ENCODE measurements at regions not wholly inside any gene's neighbourhood (a gene's known extent, or its start where the extent isn't known, plus 50 kb on each side); places are given as distances from the start of the nearest gene placed in this dataset.

DNA sequence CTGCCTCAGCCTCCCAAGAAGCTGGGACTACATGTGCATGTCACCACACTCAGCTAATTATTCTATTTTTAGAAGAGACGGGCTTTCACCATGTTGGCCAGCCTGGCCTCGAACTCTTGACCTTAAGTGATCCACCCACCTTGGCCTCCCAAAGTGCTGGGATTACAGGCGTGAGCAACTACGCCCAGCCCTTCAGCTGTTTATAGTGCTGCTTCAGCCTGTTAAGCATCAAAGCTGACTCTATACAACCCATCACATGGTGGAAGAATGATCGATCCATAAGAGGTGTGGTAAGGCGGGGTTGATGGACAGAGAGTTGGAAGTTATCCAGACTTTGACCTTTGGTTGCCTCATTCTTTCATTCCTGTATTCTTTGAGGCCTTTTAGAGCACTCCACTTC is 56.2 kb upstream of the RAPGEF2 start:
- Histone ChIP-seq H3K4me1 (ENCODE audit: control insufficient read depth, extremely low read depth, insufficient read depth, low read length) (peaks cover 13% of the 10 kb centered on the region), H3K27ac (ENCODE audit: insufficient read depth, low read depth, low read length) (no peak overlapping the region), H3K36me3 (ENCODE audit: control insufficient read depth in 2 of 2, extremely low read depth in 1 of 2, insufficient read depth in 2 of 2, low read length in 2 of 2) (no peaks in the 10 kb centered on the region), H3K79me2 (ENCODE audit: control insufficient read depth, insufficient read depth, low read length) (no peaks in the 10 kb centered on the region), H3K4me2 (ENCODE audit: insufficient read depth, low read length) (no peak overlapping the region), H3K9ac (replicated peaks; ENCODE audit: extremely low read depth, insufficient read depth, low read length) (no peak overlapping the region), H4K20me1 (replicated peaks; ENCODE audit: control insufficient read depth, extremely low read depth, insufficient read depth, low read length) (no peaks in the 10 kb centered on the region), H3K4me3 (replicated peaks in 1 of 3; ENCODE audit: insufficient read depth in 1 of 3, low read depth in 1 of 3, low read length in 3 of 3) (no peak overlapping the region), H3K9me1 (replicated peaks; ENCODE audit: control insufficient read depth, extremely low read depth, insufficient read depth, low read length) (no peaks in the 10 kb centered on the region), H3K27me3 (ENCODE audit: control insufficient read depth in 2 of 2, insufficient read depth in 2 of 2, low read length in 2 of 2) (no peaks in the 10 kb centered on the region), H2AFZ (ENCODE audit: low read depth, low read length) (no peak overlapping the region), H3K9me3 (replicated peaks; ENCODE audit: control insufficient read depth, insufficient read depth, low read length) (no peaks in the 10 kb centered on the region)
- BruUV-seq (replicated peaks): no TSS peak
- dilution Hi-C loops (cut with MboI; ENCODE audit: extremely low pct_ligation_motif_present, low sequenced_read_pairs) (no loop called here), intact Hi-C loops (cut with micrococcal nuclease) (no loop called here)
- ChIA-PET POLR2A (no interaction called here), CTCF (no interaction called here)
- FAIRE-seq (no peak), DNase-seq (ENCODE audit: low read depth, low spot score) (no peak)
- TF ChIP-seq EZH2 (IDR thresholded peaks at IDR 0.05; ENCODE audit: borderline replicate concordance, low read depth, low read length, severe bottlenecking): no peak
- no peak for TF ChIP-seq FOS (IDR thresholded peaks at IDR 0.05; ENCODE audit: borderline replicate concordance, insufficient read depth, low read length)
- no peak for TF ChIP-seq JUN (IDR thresholded peaks at IDR 0.05; ENCODE audit: borderline replicate concordance, insufficient read depth, insufficient read length, low read depth)
- TF ChIP-seq GATA2 (IDR thresholded peaks at IDR 0.05; ENCODE audit: insufficient read depth, insufficient read length, low read depth, low read length): no peak
- TF ChIP-seq, protein P1, sequence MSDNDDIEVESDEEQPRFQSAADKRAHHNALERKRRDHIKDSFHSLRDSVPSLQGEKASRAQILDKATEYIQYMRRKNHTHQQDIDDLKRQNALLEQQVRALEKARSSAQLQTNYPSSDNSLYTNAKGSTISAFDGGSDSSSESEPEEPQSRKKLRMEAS (IDR thresholded peaks at IDR 0.05; ENCODE audit: insufficient read depth, insufficient read length): no peak
- TF ChIP-seq MYC (IDR thresholded peaks at IDR 0.05; ENCODE audit: low read depth, low read length): no peak
- no peak for TF ChIP-seq POLR2A (IDR thresholded peaks at IDR 0.05; ENCODE audit: low read depth, low read length)
- TF ChIP-seq, protein P2, sequence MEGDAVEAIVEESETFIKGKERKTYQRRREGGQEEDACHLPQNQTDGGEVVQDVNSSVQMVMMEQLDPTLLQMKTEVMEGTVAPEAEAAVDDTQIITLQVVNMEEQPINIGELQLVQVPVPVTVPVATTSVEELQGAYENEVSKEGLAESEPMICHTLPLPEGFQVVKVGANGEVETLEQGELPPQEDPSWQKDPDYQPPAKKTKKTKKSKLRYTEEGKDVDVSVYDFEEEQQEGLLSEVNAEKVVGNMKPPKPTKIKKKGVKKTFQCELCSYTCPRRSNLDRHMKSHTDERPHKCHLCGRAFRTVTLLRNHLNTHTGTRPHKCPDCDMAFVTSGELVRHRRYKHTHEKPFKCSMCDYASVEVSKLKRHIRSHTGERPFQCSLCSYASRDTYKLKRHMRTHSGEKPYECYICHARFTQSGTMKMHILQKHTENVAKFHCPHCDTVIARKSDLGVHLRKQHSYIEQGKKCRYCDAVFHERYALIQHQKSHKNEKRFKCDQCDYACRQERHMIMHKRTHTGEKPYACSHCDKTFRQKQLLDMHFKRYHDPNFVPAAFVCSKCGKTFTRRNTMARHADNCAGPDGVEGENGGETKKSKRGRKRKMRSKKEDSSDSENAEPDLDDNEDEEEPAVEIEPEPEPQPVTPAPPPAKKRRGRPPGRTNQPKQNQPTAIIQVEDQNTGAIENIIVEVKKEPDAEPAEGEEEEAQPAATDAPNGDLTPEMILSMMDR (IDR thresholded peaks at IDR 0.05; ENCODE audit: extremely low read depth in 1 of 2, insufficient read depth in 1 of 2, low read depth in 1 of 2, low read length in 2 of 2): no peak
- TF ChIP-seq POLR2AphosphoS5 (IDR thresholded peaks at IDR 0.05; ENCODE audit: insufficient read depth, low read depth, low read length): no peak
